GM19324 (cell line): ENCODE measurements at regions not wholly inside any gene's neighbourhood (a gene's known extent, or its start where the extent isn't known, plus 50 kb on each side); places are given as distances from the start of the nearest gene placed in this dataset.

Experiments
- ATAC-seq: cut with Tn5 transposase; IDR thresholded peaks from one replicate; pipeline ENCODE4 v1.9.1; 2021; ENCODE audit warnings: mild to moderate bottlenecking, moderate library complexity; ENCODE audit not compliant: unreplicated experiment, low FRiP score

DNA sequence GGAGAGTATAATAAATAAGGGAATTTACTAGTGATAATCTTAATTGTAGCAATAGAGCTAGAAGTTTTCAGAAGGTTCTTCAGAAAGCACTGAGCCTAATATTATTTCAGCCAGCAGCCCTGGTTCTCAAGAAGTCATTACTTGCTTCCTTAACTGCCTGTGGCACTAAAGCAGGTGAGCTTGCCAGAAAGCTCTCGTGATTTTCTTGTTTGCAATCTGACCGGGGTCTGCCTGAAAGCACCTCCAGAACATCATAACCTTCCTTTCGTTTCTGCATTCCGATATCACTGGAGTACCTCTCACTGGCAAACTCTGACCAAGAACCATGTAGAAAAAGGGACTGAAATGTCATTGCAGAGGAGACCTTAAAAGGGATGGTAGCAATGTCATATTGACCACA, 510.3 kb downstream of the ZIC1 start:
- no peak for ATAC-seq

DNA sequence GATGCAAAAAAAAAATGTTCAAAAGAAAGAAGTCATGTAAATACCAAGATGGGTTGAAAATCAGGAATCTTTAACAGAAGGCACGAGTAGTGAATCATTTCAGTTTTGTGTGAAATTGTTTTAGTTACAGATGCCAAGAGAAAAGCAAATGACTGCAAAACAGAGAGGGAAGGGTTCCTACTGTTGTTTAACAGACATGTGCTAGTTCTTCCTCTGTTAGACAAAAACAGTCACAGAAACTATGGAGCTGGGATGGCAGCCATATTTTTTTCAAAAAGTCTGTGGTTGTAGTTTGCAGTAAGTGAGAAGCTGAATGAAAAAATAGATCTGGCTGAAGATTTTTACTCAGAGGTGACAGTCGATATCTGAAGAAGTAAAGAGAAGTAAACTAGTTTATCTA, 511.9 kb downstream of the ZIC1 start:
- no peak for ATAC-seq

DNA sequence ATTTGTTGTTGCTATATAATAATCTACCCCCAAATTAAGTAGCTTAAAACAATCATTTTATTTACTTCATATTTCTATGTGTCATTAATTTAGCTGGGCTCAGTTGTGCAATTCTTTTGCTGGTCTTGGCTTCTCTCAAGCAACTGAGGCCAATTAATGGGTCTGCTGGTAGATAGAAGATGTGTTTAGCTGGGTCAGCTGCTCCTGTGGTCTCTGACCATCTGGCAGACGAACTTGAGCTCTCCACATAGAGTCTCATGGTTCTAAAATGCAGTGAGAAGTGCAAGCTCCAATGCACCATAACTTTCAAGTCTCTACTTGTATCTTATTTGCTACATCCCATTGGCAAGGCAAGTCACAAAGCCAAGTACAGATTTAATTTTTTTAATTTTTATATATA, 515.6 kb downstream of the ZIC1 start:
- no peak for ATAC-seq

DNA sequence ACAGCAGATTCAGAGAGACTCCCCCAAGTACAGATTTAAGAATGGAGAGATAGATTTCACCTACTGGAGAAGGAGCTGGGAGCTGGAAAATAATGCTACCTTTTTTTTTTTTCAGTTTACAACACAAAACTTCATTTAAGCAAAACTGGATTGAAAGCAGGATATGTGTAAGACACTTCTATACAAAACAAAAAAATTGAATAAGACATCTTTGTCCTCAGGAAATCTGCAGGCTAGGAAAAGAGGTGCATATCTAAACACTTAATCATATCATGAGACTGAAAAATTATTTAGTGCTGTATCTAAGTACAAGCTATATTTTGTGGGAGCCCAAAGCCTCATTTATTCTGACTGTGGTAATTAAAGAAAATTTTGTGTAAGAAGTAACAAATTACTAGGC, 516.1 kb downstream of the ZIC1 start:
- no peak for ATAC-seq

- ATAC-seq, result no peak
Observed at GRCh38 chr3:147930232-147930807, 521.2 kb downstream of the ZIC1 start.

DNA sequence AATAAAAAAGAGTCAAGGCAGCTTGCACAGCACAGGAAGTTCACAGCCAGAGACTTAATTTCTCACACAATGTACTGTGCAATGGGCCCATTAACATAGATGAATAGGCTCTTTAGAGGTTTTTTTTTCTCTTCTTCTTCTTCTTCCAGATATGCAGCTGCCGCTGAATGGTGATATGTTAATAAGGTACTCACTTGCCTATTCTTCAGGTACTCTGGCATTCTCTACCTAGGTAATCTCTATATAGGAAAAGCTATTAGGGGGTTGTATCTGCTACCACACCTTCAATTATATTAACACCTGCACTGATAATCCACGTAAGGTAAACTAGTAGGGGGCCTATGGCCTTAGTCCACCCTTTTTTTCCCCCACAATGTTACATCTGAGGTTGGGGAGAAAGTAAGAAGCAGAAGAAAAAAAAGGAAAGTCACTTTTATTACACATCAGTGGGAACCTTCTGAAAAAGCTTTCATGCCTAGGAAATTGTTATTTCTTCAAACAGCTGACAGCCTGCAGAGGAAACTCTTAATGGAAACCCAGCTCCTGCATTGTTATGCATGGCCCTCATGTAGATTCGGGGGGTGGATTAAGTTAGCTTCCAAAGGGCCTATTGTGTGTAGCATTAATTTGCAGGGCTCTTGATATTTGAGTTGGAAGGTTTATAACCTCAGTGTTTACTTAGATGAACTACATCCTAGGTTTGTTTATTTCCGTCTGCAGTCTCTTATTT, 525.5 kb downstream of the ZIC1 start:
- ATAC-seq, result no peak

GRCh38 chr3:147937341-147937740, 528.2 kb downstream of the ZIC1 start:
- no peak for ATAC-seq

DNA sequence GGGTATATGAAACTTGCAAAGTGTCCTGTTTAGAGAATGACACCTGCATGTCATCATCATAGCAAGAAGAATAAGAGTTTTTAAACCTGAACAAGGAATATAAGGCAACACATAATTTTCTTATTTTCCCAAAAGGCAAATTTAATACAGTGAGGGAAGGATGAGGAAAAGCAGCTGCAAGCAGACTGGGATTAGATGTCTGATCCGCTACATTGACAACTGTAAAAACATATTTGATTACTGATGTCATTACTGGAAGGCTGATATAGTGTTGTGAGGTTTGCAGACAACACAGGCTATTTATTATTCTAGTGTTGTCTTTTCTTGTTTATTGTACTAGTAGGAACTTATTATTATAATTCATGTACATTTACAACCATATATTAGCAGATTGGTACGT, 528.7 kb downstream of the ZIC1 start:
- no peak for ATAC-seq

DNA sequence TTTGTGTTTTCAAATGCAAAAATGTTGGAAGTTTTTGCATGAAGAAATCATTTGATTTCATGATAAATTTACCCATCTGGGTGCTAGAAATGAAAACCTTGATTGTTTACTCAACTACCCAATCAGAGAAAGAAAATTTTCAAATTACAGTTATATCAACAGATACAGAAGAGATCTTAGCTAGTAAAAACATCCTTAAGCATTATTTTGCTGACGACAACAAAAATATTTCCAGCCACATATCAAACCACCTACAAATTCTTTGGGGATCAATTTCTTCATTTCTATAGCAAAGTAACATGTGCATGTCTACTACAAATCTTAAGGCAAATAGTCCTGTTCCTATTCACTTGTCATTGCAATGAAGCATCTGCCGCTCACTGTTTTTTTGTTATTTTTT, 530.3 kb downstream of the ZIC1 start:
- no peak for ATAC-seq

GRCh38 chr3:147939839-147940238, 530.7 kb downstream of the ZIC1 start:
- ATAC-seq, result no peak

DNA sequence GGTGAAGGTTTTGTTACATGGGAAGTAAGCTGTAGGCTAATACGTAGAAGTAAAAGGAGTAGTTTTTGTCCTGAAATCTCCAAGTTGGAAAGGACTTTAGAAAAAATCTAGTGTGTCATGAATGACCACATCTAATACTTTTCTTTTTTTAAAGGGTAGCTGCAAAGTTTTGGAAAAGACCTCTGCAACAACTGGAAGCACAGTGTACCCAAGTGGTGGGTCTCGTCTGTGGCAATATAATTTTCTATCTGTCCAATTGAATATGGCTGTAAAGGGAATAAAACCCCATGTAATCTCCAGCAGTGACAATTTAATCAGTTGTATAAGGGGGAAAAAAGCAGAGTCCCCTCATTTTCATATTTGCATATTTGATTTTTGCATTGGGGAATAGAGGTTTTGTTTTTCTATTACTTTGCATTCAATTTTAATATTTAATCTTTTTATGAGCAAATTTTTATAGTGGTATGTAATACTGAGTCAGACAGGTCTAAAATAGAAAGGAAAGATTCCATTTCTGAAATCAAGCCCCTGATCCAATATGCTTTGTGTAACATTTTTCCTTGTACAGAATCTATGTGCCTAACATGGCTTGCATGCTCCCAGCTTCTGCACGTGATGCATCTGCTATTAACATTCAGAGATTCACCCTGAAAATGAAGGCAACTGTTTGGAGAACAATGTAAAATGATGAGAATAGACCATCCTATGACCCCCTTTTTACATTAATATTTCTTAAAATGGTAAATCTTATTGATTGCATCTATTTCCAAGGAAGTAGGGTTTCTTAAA, 531.4 kb downstream of the ZIC1 start:
- ATAC-seq, result no peak

DNA sequence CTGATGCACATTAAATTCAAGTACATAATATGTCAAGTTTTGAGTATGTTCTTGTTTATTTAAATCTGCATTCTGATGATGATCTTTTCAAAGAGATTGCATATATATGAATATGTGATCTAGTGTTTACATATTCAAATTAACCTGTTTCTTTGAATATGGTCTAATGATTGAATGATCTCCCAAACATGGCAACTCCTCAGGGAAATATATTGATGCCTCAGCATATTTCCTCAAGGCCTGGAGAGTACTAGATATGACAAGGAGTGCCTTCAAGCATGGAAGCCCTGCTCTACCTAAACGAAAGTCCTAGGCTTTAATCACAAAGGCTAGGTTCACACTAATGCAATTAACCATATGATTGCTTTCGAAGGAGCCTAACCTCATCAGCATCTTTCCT, 532.8 kb downstream of the ZIC1 start:
- no peak for ATAC-seq

GRCh38 chr3:147943265-147943945, 534.2 kb downstream of the ZIC1 start:
- no peak for ATAC-seq

- ATAC-seq, result peak; percentile 75
Observed at GRCh38 chr3:147945968-147946519, 536.9 kb downstream of the ZIC1 start.

- no peak for ATAC-seq
Observed at GRCh38 chr3:147956615-147957014, 547.5 kb downstream of the ZIC1 start.

DNA sequence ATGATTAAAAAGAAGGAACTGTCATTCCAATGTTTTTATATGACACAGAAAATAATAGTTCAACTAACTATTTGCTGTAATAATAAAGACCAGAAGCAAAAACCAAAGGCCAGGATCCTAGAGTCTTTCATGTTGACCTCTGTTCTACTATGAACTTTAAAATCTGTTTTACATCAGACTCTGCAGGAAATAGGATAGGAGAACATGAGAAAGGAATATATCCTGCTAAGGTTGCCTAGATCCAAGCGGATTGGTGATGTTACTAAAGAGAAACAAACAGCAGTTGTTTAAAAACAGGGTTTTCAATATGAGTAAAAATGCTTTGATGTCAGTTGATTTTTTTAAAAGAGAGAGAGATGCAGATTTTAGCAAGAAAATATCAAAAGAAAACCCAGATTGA, 549.6 kb downstream of the ZIC1 start:
- no peak for ATAC-seq

DNA sequence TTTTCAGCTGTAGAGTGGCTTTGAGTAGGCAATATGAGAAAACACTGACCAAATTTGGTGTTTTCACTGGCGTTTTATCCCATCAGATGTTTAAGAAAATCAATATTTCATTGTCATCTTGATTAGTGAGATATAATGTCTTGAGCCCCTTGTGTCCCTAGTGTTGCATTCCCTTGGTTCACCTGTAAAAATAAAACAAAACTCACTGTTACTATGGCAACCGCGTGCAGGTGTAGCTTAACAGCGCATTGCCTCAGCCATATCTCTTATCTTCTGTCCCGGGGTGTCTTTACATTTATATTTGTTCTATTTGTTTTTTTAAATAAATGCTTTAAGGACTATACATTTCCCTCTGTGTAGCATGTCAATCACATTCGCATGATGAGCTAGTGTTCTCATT, 551.6 kb downstream of the ZIC1 start:
- ATAC-seq, result no peak

DNA sequence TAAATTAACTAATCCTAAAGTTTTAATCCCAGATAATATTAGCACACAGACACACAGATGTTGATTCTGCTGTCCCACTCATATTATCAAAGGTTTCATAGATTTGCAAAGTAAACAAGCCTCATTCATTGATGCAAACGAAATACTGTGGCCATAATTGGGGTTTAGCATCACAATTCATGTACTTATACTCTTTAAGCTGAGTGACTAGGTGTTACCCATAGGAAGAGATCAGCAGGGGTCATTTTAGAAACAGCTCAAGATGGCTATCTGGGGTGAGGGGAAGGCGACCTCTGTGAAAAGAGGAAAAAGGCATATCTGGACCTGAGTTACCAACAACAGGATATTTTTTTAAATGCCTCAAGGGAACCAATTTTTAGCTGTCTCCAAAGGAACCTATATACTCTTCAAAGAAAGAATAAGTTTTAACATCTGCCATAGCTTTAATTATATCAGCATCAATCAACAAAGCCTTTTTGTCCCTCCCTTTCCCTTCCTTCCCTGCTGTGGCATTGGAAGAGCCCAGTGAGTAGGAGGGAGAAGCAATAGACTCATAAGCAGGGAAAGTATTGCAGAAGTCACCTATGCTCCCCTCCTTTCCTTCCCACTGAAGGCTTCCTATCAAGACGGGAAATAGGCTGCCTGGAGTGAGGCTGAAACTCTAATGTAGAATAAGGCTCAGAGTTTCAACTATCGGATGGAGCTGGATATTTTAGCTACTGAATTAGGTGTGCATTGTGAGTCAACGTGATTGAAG, 553.4 kb downstream of the ZIC1 start:
- no peak for ATAC-seq

- no peak for ATAC-seq
Observed at GRCh38 chr3:147963711-147964110, 554.5 kb downstream of the ZIC1 start.

DNA sequence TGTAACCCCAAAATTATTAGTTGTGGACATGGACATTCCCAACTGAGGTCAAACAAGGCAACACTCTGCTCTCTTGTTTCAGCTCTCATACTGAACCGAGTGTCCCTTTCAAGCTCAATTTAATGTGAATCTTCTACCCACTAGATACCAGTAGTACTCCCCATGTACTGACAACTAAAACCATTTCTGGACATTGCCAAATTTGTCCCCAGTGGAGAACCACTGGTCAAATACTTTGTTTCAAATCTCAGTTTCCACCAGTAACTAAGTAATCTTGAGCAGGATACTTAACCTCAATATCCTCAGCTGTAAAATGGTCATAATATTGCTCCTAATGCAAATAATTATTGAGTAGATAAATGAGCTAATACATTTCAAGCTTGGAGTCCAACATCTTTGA, 566.0 kb downstream of the ZIC1 start:
- no peak for ATAC-seq
